A673 (cell line): ENCODE measurements at regions not wholly inside any gene's neighbourhood (a gene's known extent, or its start where the extent isn't known, plus 50 kb on each side); places are given as distances from the start of the nearest gene placed in this dataset.

Experiments
- BruUV-seq: library from RNA; stranded (reverse); fragments of 400-500 nt; replicated peaks from 2 replicates; lab custom pipeline; 2021; lab: Mats Ljungman, UMichigan
- CTCF ChIA-PET: fragments of 300-600 bp; sonication (Branson Sonifier 250); formaldehyde crosslinking; loops from one replicate; lab custom pipeline; 2022; ENCODE audit warnings: antibody characterized with exemption; lab: Charles Lee
- POLR2A ChIA-PET: fragments of 300-600 bp; sonication (Branson Sonifier 250); formaldehyde crosslinking; loops from one replicate; lab custom pipeline; 2022; ENCODE audit warnings: antibody characterized with exemption; ENCODE audit not compliant: low non-redundant PET; lab: Charles Lee
- DNase-seq: peaks from one replicate; pipeline ENCODE4 v3.0.0-alpha.2; 2015; ENCODE audit warnings: low spot score
- H3K27ac ChIP-seq: fragments of 200-600 bp; sonication (generic); 2 replicates; pipeline ENCODE4 v1.5.1; 2016; ENCODE audit warnings: mixed run types, low read depth, mild to moderate bottlenecking, mixed read lengths, antibody characterized with exemption, low read length; ENCODE audit not compliant: poor library complexity, severe bottlenecking
- H3K27me3 ChIP-seq: fragments of 200-600 bp; sonication (generic); replicated peaks from 2 replicates; pipeline ENCODE4 v1.6.1; 2017; ENCODE audit warnings: mixed run types, low read depth, mild to moderate bottlenecking, mixed read lengths, antibody characterized with exemption, low read length; ENCODE audit not compliant: insufficient read depth, poor library complexity
- H3K36me3 ChIP-seq: fragments of 200-600 bp; sonication (generic); 2 replicates; pipeline ENCODE4 v1.6.1; 2016; ENCODE audit warnings: mixed run types, mild to moderate bottlenecking, mixed read lengths, antibody characterized with exemption, low read length; ENCODE audit not compliant: insufficient read depth, poor library complexity, severe bottlenecking
- H3K4me1 ChIP-seq: fragments of 200-600 bp; sonication (generic); 2 replicates; pipeline ENCODE4 v1.6.1; 2017; ENCODE audit warnings: mixed run types, mild to moderate bottlenecking, mixed read lengths, antibody characterized with exemption, low read length; ENCODE audit not compliant: insufficient read depth, poor library complexity, severe bottlenecking
- H3K4me3 ChIP-seq: fragments of 200-600 bp; sonication (generic); 2 replicates; pipeline ENCODE4 v1.5.1; 2016; ENCODE audit warnings: low read depth, mixed run types, mild to moderate bottlenecking, mixed read lengths, low read length; ENCODE audit not compliant: poor library complexity, severe bottlenecking
- H3K9me3 ChIP-seq: fragments of 200-600 bp; sonication (generic); 2 replicates; pipeline ENCODE4 v1.6.1; 2016; ENCODE audit warnings: mixed run types, low read depth, mild to moderate bottlenecking, mixed read lengths, antibody characterized with exemption, low read length; ENCODE audit not compliant: poor library complexity, severe bottlenecking
- CTCF ChIP-seq: fragments of 300-800, 200-600 bp; sonication (generic); conservative IDR thresholded peaks from 2 replicates; pipeline ENCODE4 v1.5.1; 2017; ENCODE audit warnings: low read depth, mild to moderate bottlenecking, antibody characterized with exemption, low read length, moderate library complexity, mixed read lengths
- EZH2 ChIP-seq: fragments of 200-600 bp; sonication (generic); IDR thresholded peaks from 2 replicates; pipeline ENCODE4 v1.6.1; 2017; ENCODE audit warnings: borderline replicate concordance, low read depth, mild to moderate bottlenecking, mixed read lengths, antibody characterized with exemption, low read length; ENCODE audit not compliant: poor library complexity, severe bottlenecking
- intact Hi-C: fragments of 100-400 bp; cut with micrococcal nuclease; formaldehyde crosslinking; loops from one replicate; pipeline ENCODE4 v1.10.0; 2022; ENCODE audit not compliant: unreplicated experiment

DNA sequence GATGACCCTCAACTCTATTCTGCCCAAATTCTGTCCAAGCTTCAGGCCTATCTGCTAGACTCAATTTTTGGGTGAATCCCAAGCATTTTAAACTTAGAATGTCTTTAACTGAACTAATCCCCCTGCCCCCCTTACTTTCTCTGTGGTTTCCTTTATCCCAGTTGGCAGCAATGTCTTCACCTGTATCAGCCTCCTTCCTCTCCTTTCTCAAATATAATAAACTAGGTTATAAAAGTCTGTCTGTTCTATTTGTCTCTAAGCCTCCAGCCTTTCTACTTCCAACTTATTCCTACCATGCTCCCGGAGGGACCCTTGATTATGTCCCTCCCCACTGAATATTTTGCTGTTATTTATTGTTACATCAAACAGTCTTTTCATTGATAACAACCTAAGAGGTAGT is 375.5 kb upstream of the TRIB2 start:
- BruUV-seq: no TSS peak
- no peak for DNase-seq
- intact Hi-C loops: no loop called here
- Histone ChIP-seq H3K27ac (no peak overlapping the region), H3K27me3 (no peaks in the 10 kb centered on the region), H3K4me1 (no peaks in the 10 kb centered on the region), H3K9me3 (no peaks in the 10 kb centered on the region), H3K4me3 (no peak overlapping the region), H3K36me3 (no peaks in the 10 kb centered on the region)
- no peak for TF ChIP-seq CTCF
- TF ChIP-seq EZH2: no peak
- ChIA-PET POLR2A (no interaction called here), CTCF (interaction anchor here (0.5 kb wide), 1 partner anchor 376 kb away, joined by 3 read pairs; no protein-coding TSS in a partner anchor)

GRCh38 chr2:12341920-12342319 is 374.8 kb upstream of the TRIB2 start:
- no peak for DNase-seq
- Histone ChIP-seq H3K27ac (no peak overlapping the region), H3K27me3 (no peaks in the 10 kb centered on the region), H3K4me1 (no peaks in the 10 kb centered on the region), H3K36me3 (no peaks in the 10 kb centered on the region), H3K9me3 (no peaks in the 10 kb centered on the region), H3K4me3 (no peak overlapping the region)
- POLR2A ChIA-PET: no interaction called here
- no peak for TF ChIP-seq CTCF
- no peak for TF ChIP-seq EZH2
- CTCF ChIA-PET: no interaction called here
- intact Hi-C loops: no loop called here
- no TSS peak for BruUV-seq

DNA sequence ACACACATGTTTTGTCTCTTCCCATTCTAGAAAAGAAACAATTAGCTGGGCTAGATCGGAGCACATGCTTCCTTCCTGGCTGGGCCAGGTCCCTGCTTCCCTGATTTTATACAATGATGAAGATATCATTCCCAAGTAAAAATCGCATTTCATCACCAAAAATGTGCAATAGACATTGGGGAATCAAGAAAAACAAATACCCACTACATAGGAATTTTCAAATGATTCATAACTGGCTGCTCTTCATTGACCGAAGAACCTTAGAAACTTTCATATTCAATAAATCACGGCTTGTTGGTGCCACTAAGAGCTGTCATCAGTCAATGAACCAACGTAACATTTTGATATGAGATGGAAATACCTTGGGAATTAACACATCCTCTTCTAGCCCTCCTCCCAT is 373.6 kb upstream of the TRIB2 start:
- TF ChIP-seq EZH2 (no peak), CTCF (no peak)
- H3K9me3 ChIP-seq: no peaks in the 10 kb centered on the region
- BruUV-seq: no TSS peak
- no peak for DNase-seq
- no peaks in the 10 kb centered on the region for H3K27me3 ChIP-seq
- intact Hi-C loops: no loop called here
- no peak overlapping the region for H3K4me3 ChIP-seq
- no peaks in the 10 kb centered on the region for H3K36me3 ChIP-seq
- H3K4me1 ChIP-seq: no peaks in the 10 kb centered on the region
- CTCF ChIA-PET: no interaction called here
- H3K27ac ChIP-seq: no peak overlapping the region
- POLR2A ChIA-PET: no interaction called here
